NCI-H1105 (cell line): ENCODE measurements at regions not wholly inside any gene's neighbourhood (a gene's known extent, or its start where the extent isn't known, plus 50 kb on each side); places are given as distances from the start of the nearest gene placed in this dataset.

Source experiments
- DNase-seq: peaks from one replicate; lab custom pipeline; 2025; lab: John Stamatoyannopoulos, UW

DNA sequence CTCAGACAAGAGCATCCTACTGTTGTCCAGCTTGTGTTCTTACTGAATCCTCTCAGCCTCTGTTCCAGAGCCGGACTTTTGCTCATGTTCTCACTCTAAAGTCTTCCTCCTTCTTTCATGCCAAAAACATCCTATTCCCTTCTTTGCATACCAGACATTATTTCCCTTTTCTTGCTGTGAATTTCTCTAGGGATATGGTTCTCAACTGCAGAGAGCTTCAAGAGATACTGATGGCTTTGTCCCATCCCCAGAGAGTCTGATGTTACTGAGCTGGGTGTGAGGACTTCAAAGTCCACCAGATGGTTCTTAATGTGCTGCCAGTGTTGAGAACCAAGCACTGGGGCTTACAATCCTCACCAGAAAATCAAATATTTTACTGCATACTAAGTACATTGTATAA, 98.6 kb upstream of the FER start:
- DNase-seq, result no peak

DNA sequence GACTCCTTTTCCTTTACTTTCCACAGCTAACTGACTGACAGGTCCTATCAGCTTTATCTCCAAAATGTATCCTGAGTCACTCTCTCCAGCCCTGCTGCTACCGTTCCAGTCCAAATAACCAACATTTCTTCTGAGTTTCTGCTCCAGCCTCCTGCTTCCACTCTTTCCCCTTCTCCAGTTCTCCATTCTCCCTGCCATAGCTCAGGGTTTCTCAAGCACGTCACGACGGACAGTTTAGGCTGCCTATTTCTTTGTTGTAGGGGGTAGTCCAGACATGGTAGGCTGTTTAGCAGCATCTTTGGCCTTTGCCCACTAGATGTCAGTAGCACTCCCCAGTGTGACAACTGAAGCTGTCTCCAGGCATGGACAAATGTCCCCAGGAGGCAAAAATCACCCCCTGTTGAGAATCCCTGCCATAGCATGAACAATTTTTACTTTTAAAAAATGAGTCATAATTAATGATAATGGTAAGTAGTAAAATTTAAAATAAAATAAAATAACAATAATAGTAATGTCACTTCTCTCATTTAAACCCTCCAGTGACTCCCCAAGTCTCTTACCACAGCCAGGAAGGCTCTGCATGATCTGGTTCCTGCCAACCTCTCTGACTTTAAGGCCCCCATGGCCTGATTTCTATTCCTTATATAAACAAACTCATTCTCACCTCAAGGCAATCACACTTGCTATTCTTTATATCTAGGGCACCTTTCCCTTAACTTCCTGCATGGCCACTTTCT, 105.4 kb upstream of the FER start:
- peak; percentile 15 for DNase-seq

DNA sequence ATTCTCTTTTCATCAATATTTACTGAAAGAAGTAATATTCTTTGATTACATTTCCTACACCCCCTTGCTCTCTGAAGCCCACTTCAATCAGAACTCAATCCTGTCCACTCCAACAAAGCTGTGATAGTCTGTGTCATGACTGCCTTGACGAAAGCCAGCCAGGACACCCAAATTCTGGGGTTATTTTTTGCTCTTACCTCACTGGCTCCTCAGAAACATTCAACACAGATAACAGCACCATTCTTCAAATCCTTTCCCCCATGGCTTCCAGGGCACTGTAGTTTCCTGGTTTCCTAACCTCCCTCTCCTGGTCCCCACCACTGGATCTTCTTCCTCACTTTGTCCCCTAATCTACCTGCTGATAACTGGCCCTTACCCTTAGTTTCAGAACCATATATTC, 106.1 kb upstream of the FER start:
- DNase-seq, result no peak

DNA sequence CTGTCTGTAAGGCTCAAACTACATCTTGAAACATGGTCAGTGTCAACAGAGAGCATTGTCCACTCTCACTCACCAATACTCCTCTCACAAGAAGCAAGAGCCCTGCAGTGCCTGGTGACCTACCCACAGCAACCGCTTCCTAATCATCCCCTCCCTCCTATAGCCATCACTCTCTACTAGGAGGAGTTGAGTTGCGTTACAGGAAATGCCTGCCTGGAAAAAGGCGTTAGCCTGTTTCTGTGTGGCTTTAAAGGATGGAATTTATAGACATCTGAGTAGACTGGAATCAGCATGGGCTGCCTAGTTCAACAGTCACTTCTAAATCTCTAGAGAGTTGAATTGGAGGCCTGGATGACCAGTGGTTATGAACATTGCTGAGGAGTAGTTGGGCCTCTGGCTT, 108.3 kb upstream of the FER start:
- DNase-seq, result no peak

DNA sequence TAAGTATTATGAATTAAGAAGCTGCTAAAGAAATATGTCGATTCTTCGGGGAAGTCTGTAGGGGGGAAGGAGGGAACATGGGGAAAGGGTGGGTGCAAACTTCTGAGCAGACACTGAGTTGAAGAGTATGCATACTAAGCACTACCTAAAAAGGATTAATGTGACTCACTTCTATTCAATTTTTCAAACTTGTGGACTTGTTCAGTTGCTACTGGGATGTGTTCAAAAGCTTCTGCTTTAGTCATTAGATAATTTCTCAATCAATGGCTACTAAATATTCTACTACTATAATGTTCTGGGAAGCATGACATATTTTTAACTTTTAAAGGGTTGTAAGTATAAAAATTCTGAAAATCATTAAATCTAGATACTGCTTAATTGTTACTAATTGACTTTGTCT, 109.7 kb upstream of the FER start:
- no peak for DNase-seq

DNA sequence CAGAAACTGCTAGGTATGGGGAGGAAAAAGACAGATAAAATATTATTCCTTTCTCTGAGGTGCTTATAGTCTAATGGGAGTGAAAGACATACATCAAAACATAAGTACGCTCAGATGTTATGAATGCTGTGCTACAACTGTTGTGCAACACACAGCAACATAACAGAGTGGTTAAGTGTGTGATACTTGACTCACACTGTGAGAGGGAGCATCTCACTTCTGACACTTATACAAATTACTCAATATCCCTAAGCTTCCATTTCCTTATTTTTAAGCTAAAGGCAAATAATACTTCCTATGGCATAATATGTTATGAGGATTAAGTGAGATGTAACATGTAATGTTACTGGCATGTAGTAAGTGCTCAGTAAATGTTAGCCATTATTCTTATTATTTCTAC, 110.6 kb upstream of the FER start:
- no peak for DNase-seq

DNA sequence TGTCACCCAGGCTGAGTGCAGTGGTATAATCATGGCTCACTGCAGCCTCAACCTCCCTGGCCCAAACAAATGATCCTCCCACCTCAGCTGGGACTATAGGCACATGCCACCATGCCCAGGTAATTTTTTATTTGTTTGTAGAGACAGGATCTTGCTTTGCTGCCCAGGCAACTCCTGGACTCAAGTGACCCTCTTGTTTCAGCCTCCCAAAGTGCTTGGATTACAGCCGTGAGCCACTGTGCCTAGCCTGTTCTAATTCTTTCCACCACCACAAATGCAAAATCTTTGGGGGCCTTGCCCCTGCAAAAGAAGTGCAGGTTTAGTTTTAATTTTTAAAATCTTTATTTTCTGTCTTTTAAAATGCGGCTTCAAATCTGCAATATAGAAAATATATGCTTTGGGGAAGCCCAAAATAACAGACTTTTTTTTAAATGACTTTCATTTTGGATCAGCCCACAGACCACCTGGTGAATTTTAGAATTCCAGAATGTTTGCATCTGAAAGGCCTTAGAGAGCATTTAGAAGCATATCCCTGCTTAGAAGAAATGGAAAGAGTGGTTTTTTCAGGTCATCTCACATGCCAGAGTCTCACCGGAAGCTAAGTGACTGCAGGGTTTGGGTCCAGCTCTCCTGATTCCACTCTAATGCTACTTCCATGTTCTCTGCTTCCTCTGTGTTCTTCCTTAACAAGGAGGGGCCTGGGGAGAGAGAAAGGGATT, 111.4 kb upstream of the FER start:
- DNase-seq, result no peak

DNA sequence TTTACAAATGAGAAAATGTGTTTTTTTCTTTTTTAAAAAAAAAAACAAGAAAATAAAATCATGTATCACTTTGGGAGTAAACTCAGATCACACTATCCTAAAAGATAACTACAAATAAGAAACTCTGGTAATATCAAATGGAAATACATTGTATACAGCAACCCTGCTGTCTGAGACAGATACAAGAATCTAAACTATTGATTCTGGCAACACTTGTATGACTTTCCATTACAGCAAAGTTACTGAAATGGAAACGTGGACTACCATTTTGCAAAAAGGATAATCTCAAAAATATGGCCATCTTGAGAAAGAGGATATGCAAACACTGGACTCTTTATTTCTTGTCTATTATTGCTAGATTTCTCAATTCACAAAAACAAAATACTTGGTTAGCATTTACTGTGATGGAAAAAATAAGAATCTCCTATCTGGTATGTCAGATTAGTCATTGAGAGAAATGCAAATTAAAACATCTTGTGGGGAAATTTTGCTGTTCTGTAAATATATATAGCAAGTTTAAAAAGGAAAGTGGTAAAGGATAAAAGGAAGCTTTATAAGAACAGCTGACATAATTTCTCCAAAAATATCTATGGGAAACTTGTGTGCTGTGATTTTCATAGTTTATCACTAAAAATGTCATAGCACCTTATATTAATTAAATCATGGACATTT, 112.9 kb upstream of the FER start:
- DNase-seq, result no peak

DNA sequence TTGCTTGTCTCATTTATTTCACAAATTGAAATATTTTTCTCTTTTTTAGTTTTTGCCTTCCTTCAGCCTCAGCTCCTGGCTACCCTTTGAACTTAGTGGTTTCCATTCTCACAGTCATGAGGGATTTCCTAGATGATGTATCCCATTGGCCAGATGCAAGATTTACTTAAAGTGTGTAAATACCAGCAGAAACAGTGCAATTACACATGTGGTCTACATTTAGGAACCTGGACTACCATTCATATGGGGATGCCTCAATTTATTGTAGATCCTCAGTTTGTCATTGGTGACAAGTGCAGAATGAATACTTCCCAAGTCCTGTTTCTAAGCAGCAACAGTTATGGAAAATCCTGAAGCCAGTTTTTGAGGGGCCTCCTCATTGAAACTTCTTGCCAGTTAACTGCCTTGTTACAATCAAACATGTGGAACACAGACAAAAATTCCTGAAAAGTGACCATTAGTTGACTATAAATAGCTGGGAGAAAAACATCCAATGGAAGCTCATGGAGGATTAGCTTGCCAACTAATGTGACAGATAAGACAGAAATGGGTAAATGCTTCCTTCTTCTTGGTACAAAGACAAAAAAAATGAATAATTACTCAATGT, 113.6 kb upstream of the FER start:
- no peak for DNase-seq

DNA sequence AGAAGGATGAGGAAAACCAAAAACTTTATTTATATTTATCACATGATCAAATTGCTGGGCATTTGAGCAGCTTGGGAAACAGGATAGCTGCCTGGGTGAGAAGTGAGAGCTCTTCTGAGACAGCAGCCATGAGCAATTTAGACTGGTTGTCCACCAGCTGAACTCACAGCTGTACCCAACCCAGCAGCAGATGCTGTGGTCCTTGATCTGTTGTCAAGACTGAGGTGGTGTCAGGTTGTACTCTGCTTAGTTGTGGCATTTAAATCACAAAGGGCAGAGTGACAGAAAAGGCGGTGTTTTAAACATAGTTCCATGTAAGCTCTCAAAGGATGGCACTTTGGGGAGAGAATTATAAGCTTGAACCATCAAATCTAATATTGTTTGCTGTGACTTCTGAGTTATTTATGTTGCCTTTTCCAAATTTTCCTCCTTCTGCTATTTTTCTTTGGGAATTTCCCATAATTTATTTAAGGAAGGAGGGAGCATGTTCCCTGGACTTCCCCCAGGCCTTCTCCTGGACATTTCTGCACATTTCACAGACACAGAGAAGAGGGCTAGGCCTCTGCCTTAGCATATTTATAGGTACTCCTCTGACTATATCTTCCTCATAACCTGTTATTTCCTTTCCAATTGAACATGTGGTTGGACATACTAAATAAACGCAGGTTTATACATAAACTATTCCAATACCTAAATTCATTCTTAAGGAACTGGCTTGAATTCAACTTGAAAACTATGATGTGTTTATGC, 117.7 kb upstream of the FER start:
- no peak for DNase-seq

DNA sequence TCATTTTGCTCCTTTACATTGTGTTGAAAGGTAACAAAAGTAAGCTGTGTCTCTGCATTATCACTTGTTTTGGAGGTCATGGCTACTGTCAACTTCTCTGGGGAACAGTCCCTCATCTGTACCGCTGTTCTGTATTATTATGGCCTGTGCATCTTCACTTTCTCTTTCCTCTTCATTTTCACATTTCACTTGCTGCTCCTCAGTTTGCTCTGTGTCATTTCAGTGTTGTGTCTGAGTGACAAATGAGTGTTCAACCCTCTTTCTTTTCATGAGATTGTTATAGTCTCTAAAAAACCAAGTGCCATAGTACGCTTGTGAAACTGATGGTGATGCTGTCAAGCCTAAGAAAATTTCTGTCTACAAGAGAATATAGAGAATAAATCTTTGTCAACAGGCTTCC, 122.0 kb upstream of the FER start:
- no peak for DNase-seq

DNA sequence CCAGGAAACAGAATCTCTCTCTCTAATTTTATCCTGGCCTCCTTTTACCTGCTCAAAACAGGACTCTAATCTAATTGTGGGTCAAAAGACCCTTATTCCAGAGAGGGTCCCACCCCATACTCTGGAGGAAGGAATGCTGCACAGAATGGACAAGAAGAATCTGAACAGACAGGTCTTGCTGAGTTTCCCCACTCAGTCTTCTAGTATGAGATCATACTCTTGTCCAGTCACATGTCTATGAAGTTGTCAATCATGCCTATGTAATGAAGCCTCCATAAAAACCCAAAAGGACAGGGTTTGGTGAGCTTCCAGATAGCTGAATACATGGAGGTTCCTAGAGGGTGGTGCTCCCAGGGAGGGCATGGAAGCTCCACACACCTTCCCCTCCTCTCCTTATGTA, 123.9 kb upstream of the FER start:
- DNase-seq, result no peak

DNA sequence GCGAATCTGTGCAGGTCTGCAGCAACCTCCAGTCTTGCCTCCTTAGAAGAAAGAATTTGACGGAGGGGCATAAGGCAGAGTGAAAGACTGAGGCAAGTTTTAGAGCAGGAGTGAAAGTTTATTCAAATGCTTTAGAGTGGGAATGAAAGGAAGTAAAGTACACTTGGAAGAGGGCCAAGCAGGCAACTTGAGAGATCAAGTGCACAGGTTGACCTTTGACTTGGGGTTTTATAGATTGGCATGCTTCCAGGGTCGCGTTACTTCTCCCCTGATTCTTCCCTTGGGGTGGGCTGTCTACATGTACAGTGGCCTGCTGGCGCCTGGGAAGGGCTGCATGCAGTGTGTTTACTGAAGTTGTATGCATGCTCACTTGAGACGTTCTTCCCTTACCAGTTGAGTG, 127.2 kb upstream of the FER start:
- no peak for DNase-seq

DNA sequence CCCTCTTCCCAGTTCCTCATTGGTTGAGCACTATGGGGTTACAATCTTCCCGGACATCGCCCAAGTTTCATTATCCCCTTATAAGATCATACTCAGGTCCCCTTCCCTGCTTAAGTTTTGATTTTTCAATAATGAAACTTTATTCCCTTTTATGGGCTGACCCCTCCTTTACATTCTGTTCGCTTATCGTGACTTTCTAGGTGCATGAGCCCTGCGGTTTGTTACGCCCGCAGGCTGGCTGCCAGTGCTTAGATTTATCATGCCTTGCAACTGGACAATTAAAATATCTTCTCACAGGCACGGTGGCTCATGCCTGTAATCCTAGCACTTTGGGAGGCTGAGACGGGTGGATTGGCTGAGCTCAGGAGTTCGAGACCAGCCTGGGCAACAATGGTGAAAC, 127.9 kb upstream of the FER start:
- DNase-seq, result no peak

DNA sequence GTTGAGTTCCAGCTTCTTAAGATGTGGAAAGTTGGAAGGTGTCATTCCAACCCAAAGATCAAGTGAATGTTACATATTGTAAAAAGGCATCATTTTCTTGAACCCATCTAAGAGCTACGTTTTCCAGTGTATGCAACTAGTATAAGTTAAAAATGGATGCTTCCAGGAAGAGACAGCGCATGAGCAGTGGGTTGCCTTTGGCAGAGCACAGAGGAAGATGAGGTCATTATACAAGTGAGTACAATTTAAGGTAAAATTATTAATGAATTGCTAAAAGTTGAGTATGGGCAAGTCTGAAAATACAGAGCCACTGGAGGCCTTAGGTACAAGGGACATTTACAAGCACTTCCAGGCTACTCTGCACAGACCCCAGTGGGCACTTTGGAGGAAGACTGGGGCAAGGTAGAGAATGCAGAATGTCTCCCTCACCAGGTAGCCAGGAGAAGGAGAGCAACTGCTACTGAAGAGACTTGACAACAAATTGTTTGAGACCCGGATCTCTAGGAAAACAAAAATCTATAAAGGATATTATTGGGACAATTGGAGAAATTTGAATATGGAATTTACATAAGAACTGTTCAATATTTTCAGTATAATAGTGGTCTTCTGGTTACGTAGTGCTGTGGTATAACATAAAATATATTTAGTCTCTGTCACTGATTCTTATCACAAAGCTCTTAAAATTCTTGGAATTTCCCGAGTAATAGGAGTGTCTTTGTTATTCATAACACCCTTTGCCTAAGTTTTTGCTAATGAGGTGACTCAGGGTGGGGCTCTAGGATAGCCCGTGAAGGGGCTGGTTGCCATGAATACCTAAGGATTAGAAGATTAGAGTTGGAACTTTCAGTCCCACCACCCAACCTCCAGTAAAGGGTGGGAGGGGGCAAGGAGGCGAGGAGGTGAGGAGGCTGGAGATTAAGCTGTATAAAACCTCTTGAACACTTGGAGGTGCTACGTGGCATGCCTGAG, 129.9 kb upstream of the FER start:
- DNase-seq, result no peak

DNA sequence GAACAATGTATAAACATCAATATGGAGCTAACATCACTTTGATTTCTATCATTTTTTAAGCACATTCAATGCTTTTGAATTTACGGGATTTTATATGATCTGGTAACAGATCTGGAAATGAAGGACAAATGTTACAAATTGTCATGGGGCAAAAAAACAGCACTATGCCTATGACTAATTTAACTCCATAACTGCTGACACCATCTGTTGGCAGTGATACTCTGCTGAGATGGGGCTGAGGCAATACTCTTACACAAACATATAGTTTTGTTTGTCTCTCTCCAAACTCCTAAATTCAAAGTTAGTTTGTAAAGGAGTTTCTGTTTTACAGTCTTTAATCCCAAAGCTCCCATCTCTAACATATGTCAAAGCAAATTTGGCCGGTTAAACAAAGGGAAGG, 132.5 kb upstream of the FER start:
- DNase-seq, result no peak

DNA sequence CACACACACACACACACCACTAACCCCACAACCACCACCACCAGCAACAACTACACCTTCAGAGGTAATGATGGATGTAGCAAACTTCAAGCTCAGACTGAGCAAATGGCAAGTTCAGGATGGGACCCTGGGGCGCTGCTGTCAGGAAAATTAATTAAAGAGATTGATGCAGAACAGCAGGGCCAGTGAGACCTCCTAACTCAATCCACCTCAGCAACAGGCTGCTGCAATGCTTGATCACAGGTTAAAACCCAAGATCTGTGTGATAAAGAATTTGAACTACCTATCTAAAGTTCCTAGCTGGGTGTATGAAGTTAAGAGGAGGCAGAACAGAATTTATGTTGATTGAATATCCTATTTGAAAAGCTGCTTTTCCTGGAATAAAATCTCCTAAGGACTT, 140.3 kb upstream of the FER start:
- DNase-seq, result no peak

DNA sequence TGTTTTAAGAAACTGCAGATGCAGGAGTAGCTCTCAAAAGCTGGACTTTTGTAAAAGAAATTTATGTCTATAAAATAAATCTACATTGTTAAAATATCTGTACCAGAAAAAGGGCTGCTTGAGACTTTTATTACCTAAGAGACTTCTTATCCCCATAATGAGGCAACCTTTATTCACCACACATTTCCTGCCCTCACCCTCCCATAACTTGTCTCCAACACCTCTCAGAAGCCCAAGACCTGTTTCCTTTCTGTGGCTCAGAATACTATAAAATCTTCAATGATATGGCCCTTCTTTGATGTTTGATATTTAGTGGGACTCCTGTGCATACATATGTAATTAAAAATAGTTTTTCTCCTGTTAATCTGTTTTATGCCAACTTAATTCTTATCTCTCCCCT, 141.5 kb upstream of the FER start:
- no peak for DNase-seq

DNA sequence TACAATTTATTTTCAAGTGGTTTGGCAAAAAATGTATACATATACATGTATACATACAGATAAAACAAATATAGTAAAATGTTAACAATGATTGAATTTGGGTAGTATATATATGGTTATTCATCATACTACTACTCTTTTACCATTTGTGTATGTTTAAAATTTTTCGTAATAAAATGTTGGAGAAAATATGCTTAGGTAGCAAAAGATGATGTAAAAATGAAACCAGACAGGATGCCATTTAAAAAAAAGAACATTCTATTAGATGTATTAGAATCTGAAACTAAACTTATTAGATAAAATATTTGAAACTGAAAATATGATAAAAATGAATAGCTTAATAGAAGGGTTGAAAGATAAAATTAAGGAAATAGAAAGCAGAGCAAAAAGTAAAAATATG, 144.9 kb upstream of the FER start:
- no peak for DNase-seq

DNA sequence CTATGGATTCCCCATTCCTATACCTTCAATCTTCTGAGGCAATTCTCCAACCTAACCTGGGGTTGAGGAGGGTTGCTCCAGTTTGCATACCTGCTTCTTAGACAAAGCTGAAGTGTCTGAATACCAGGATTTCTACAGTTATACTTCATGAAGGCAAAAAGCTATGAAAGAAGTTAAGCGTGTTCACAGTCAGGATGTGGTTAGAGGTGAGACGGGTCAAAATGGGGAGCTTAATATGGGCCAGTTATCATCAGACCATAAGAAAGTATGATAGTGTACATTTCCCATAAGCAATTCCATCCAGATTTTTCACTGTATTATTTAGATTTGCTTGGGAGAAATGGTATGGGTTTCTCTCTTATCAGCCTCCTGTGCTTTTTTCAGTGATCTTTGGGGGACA, 156.9 kb upstream of the FER start:
- no peak for DNase-seq

DNA sequence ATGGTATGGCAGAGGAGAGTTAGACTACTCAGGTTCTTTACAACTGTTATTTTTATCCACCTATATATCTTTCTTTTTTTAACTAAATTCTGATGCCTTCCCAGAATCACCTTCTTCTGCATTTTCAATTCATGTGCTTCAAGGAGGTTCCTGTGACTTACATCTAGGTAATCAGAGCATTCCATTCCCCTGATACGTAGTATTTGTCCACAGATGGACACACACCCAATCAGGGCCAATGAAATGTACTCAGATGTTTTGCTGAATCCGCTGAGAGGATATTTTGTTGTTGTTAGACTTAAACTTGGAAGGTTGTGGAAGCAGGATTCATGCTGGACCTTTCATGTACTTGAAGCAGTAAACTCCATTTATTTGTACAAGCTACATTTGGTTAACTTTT, 159.4 kb upstream of the FER start:
- DNase-seq, result no peak
